MM.1S (cell line): ENCODE measurements at regions not wholly inside any gene's neighbourhood (a gene's known extent, or its start where the extent isn't known, plus 50 kb on each side); places are given as distances from the start of the nearest gene placed in this dataset.
"Not testable (repeated sequence)": the region's sequence is repeated elsewhere in the genome, so short reads cannot be mapped to it uniquely, and the experiment has no call there.

Experiments used
- DNase-seq: peaks from one replicate; pipeline ENCODE4 v3.0.0-alpha.2; 2015
- H2AFZ ChIP-seq: fragments of 300-600 bp; sonication (generic); 2 replicates; pipeline ENCODE4 v1.6.0; 2016; ENCODE audit warnings: antibody characterized with exemption, low read length
- H3F3A ChIP-seq: fragments of 300-600 bp; sonication (generic); 2 replicates; pipeline ENCODE4 v1.6.1; 2016; ENCODE audit warnings: mild to moderate bottlenecking, antibody characterized with exemption, low read length, moderate library complexity, mixed read lengths; ENCODE audit not compliant: insufficient read depth
- H3K27ac ChIP-seq: fragments of 300-600 bp; sonication (generic); 2 replicates; pipeline ENCODE4 v1.5.1; 2016; ENCODE audit warnings: mild to moderate bottlenecking, low read length
- H3K27me3 ChIP-seq: fragments of 300-600 bp; sonication (generic); replicated peaks from 2 replicates; pipeline ENCODE4 v1.6.0; 2016; ENCODE audit warnings: low read length; ENCODE audit not compliant: insufficient read depth
- H3K36me3 ChIP-seq: fragments of 300-600 bp; sonication (generic); replicated peaks from 2 replicates; pipeline ENCODE4 v1.6.1; 2016; ENCODE audit warnings: mild to moderate bottlenecking, low read length, mixed read lengths; ENCODE audit not compliant: insufficient read depth
- H3K4me1 ChIP-seq: fragments of 300-600 bp; sonication (generic); 2 replicates; pipeline ENCODE4 v1.6.1; 2016; ENCODE audit warnings: low read length, mixed read lengths
- H3K4me2 ChIP-seq: fragments of 300-600 bp; sonication (generic); 2 replicates; pipeline ENCODE4 v1.6.0; 2016; ENCODE audit warnings: low read depth, low read length
- H3K4me3 ChIP-seq: fragments of 300-600 bp; sonication (generic); 2 replicates; pipeline ENCODE4 v1.5.1; 2016; ENCODE audit warnings: low read length, mixed read lengths
- H3K79me2 ChIP-seq: fragments of 300-600 bp; sonication (generic); 2 replicates; pipeline ENCODE4 v1.6.1; 2016; ENCODE audit warnings: mixed run types, low read length, mixed read lengths
- H3K9ac ChIP-seq: fragments of 300-600 bp; sonication (generic); 2 replicates; pipeline ENCODE4 v1.6.1; 2016; ENCODE audit warnings: low read length, mixed read lengths
- H3K9me2 ChIP-seq: fragments of 300-600 bp; sonication (generic); replicated peaks from 2 replicates; pipeline ENCODE4 v1.6.1; 2016; ENCODE audit warnings: mild to moderate bottlenecking, low read length, mixed read lengths; ENCODE audit not compliant: insufficient read depth
- H3K9me3 ChIP-seq: fragments of 300-600 bp; sonication (generic); replicated peaks from 2 replicates; pipeline ENCODE4 v1.6.1; 2016; ENCODE audit warnings: mild to moderate bottlenecking, low read length, mixed read lengths; ENCODE audit not compliant: insufficient read depth
- H4K20me1 ChIP-seq: fragments of 300-600 bp; sonication (generic); 2 replicates; pipeline ENCODE4 v1.6.1; 2016; ENCODE audit warnings: mild to moderate bottlenecking, low read length, moderate library complexity, mixed read lengths; ENCODE audit not compliant: insufficient read depth
- CTCF ChIP-seq: fragments of 300-600 bp; sonication (generic); IDR thresholded peaks from 2 replicates; pipeline ENCODE4 v1.5.1; 2016; ENCODE audit warnings: antibody characterized with exemption, low read length, mixed read lengths
- EZH2 ChIP-seq: fragments of 300-600 bp; sonication (generic); optimal IDR thresholded peaks from 2 replicates; pipeline ENCODE3; 2017; ENCODE audit warnings: low read depth, mild to moderate bottlenecking, antibody characterized with exemption, low read length, mixed read lengths
- EZH2phosphoT487 ChIP-seq: fragments of 300-600 bp; sonication (generic); IDR thresholded peaks from 2 replicates; pipeline ENCODE4 v1.6.1; 2018; ENCODE audit warnings: antibody characterized with exemption, low read length

GRCh38 chr3:164407111-164407510 is 671.2 kb downstream of the SI start:
- H3K79me2 ChIP-seq: no peaks in the 10 kb centered on the region
- H3K4me2 ChIP-seq: no peak overlapping the region

GRCh38 chr3:164406281-164406680 is 672.0 kb downstream of the SI start:
- Histone ChIP-seq H3K4me2 (no peak overlapping the region), H3K9me2 (no peaks in the 10 kb centered on the region), H2AFZ (no peak overlapping the region), H3K36me3 (no peaks in the 10 kb centered on the region), H3K9ac (no peak overlapping the region), H3K4me1 (no peaks in the 10 kb centered on the region), H3K4me3 (no peak overlapping the region), H3K9me3 (no peaks in the 10 kb centered on the region), H3K79me2 (no peaks in the 10 kb centered on the region), H4K20me1 (no peaks in the 10 kb centered on the region), H3K27ac (no peak overlapping the region), H3F3A (no peaks in the 10 kb centered on the region), H3K27me3 (no peaks in the 10 kb centered on the region)
- DNase-seq: no peak
- TF ChIP-seq CTCF (no peak), EZH2 (no peak), EZH2phosphoT487 (no peak)

More at GRCh38 chr3:164407111-164407510, 671.2 kb downstream of the SI start:
- no peak overlapping the region for H3K27ac ChIP-seq
- no peaks in the 10 kb centered on the region for H4K20me1 ChIP-seq
- H3F3A ChIP-seq: no peaks in the 10 kb centered on the region
- H3K36me3 ChIP-seq: no peaks in the 10 kb centered on the region
- no peaks in the 10 kb centered on the region for H3K9me2 ChIP-seq
- H3K9ac ChIP-seq: no peak overlapping the region
- TF ChIP-seq EZH2 (no peak), CTCF (no peak), EZH2phosphoT487 (no peak)
- H3K4me3 ChIP-seq: no peak overlapping the region
- H3K27me3 ChIP-seq: no peaks in the 10 kb centered on the region
- DNase-seq: no peak
- no peak overlapping the region for H2AFZ ChIP-seq
- no peaks in the 10 kb centered on the region for H3K4me1 ChIP-seq
- no peaks in the 10 kb centered on the region for H3K9me3 ChIP-seq

- TF ChIP-seq EZH2 (no peak), CTCF (no peak), EZH2phosphoT487 (no peak)
- Histone ChIP-seq H3K27ac (no peak overlapping the region), H3K4me3 (no peak overlapping the region), H3K4me1 (no peaks in the 10 kb centered on the region), H3K9ac (no peak overlapping the region), H3K9me2 (no peaks in the 10 kb centered on the region; the same call in 1 of the 2 replicates), H3F3A (no peaks in the 10 kb centered on the region), H3K79me2 (no peaks in the 10 kb centered on the region), H4K20me1 (no peaks in the 10 kb centered on the region), H2AFZ (no peak overlapping the region), H3K36me3 (no peaks in the 10 kb centered on the region), H3K27me3 (no peaks in the 10 kb centered on the region), H3K9me3 (no peaks in the 10 kb centered on the region), H3K4me2 (no peak overlapping the region)
- peak; percentile 1 for DNase-seq
Observed at GRCh38 chr3:164401923-164402322, 676.4 kb downstream of the SI start.

- not testable (repeated sequence) for H3F3A ChIP-seq, H3K4me3 ChIP-seq, H3K36me3 ChIP-seq, H4K20me1 ChIP-seq, H3K79me2 ChIP-seq, H3K9ac ChIP-seq, H3K27me3 ChIP-seq, H3K9me3 ChIP-seq, H3K9me2 ChIP-seq, H3K4me1 ChIP-seq, H2AFZ ChIP-seq, H3K27ac ChIP-seq, H3K4me2 ChIP-seq
- DNase-seq: peak; percentile 2
Observed at GRCh38 chr3:164401440-164401839, 676.9 kb downstream of the SI start.
